K562 (cell line): ENCODE measurements at regions not wholly inside any gene's neighbourhood (a gene's known extent, or its start where the extent isn't known, plus 50 kb on each side); places are given as distances from the start of the nearest gene placed in this dataset.

Source experiments
- ATAC-seq: fragments of 200-7000 bp; cut with Tn5 transposase; 3 replicates; pipeline ENCODE4 v1.9.1; 2020; ENCODE audit warnings: moderate library complexity
- BruUV-seq: library from RNA; stranded (reverse); fragments of 400-500 nt; replicated peaks from 2 replicates; lab custom pipeline; 2021; lab: Mats Ljungman, UMichigan
- CTCF ChIA-PET: fragments of 300-600 bp; formaldehyde crosslinking; extraction: SDS; loops from one replicate; lab custom pipeline; 2021; ENCODE audit warnings: low intra/inter-chr PET ratio; lab: Yijun Ruan, JAX
- POLR2A ChIA-PET: fragments of 300-600, 350-650 bp; sonication (Branson Sonifier 250); formaldehyde crosslinking; extraction: SDS; loops from one replicate; lab custom pipeline; 2021; ENCODE audit warnings: antibody characterized with exemption, inconsistent platforms; lab: Yijun Ruan, JAX
- DNase-seq, 4 experiments: peaks; one replicate each; pipeline versions ENCODE4 v3.0.0 to v3.0.0-alpha.2; 2011 to 2018; ENCODE audit warnings: low spot score in 3 of 4, mixed read lengths in 3 of 4; ENCODE audit errors: extremely low read depth in 1 of 4
- FAIRE-seq: peaks from 2 replicates; lab custom pipeline; 2011; peaks lifted over from hg19 to GRCh38; lab: Jason Lieb, UNC
- H2AFZ ChIP-seq: 2 replicates; pipeline ENCODE4 v1.6.0; 2011; ENCODE audit warnings: low read depth, low read length, control low read depth, inconsistent platforms
- H3K27ac ChIP-seq: fragments of 200-600 bp; 3 replicates; pipeline ENCODE4 v1.8.0; 2011; ENCODE audit warnings: low read depth, mild to moderate bottlenecking, control low read depth, inconsistent platforms, low read length, moderate library complexity, mixed read lengths; ENCODE audit errors: extremely low read depth
- H3K27me3 ChIP-seq, 2 experiments: fragments of 300-600 bp in 1 of 2; 2 replicates in 1 of 2; 3 replicates in 1 of 2; pipeline versions ENCODE4 v1.6.0 to v1.8.0; 2011; ENCODE audit warnings: inconsistent platforms in 2 of 2, low read length in 2 of 2, mild to moderate bottlenecking in 1 of 2, mixed read lengths in 1 of 2, moderate library complexity in 1 of 2; ENCODE audit not compliant: control insufficient read depth in 2 of 2, insufficient read depth in 2 of 2
- H3K36me3 ChIP-seq: fragments of 300-600 bp; 3 replicates; pipeline ENCODE4 v1.8.0; 2011; ENCODE audit warnings: mild to moderate bottlenecking, low read length, inconsistent platforms; ENCODE audit not compliant: control insufficient read depth, insufficient read depth
- H3K4me1 ChIP-seq, 2 experiments: fragments of 200-600 bp in 1 of 2; replicated peaks in 1 of 2; 2 replicates in 1 of 2; 3 replicates in 1 of 2; pipeline versions ENCODE4 v1.5.1 to v1.8.0; 2011; ENCODE audit warnings: inconsistent platforms in 2 of 2, low read length in 2 of 2, mild to moderate bottlenecking in 1 of 2, mixed read lengths in 1 of 2, moderate library complexity in 1 of 2; ENCODE audit not compliant: control insufficient read depth in 2 of 2, insufficient read depth in 2 of 2
- H3K4me2 ChIP-seq: 2 replicates; pipeline ENCODE4 v1.6.1; 2011; ENCODE audit warnings: low read length, control low read depth, inconsistent platforms, mixed read lengths; ENCODE audit not compliant: insufficient read depth
- H3K4me3 ChIP-seq: fragments of 200-600 bp; sonication (generic), shearing (Covaris generic); 2 replicates; pipeline ENCODE4 v1.5.1; 2016; ENCODE audit warnings: control low read depth, inconsistent platforms
- H3K79me2 ChIP-seq: fragments of 200-600 bp; 3 replicates; pipeline ENCODE4 v1.8.0; 2011; ENCODE audit warnings: low read length, inconsistent platforms; ENCODE audit not compliant: control insufficient read depth, insufficient read depth
- H3K9ac ChIP-seq, 2 experiments: 2 replicates each; pipeline versions ENCODE4 v1.6.0 to v1.6.1; 2011; ENCODE audit warnings: low read depth in 2 of 2, low read length in 2 of 2, control low read depth in 1 of 2, inconsistent platforms in 1 of 2, mild to moderate bottlenecking in 1 of 2, mixed read lengths in 1 of 2; ENCODE audit not compliant: insufficient read depth in 1 of 2
- H3K9me1 ChIP-seq: one replicate; pipeline ENCODE4 v1.6.0; 2011; ENCODE audit warnings: inconsistent platforms, mild to moderate bottlenecking, low read length, moderate library complexity; ENCODE audit not compliant: control insufficient read depth, insufficient read depth
- H3K9me3 ChIP-seq: replicated peaks from 2 replicates; pipeline ENCODE4 v1.5.1; 2011; ENCODE audit warnings: low read depth, low read length, inconsistent platforms; ENCODE audit not compliant: control insufficient read depth, insufficient read depth
- H4K20me1 ChIP-seq: replicated peaks from 2 replicates; pipeline ENCODE4 v1.6.1; 2011; ENCODE audit warnings: low read length, inconsistent platforms, mixed read lengths; ENCODE audit not compliant: control insufficient read depth, insufficient read depth
- MED1 ChIP-seq: sonication (generic); formaldehyde crosslinking; IDR thresholded peaks from 2 replicates; pipeline ENCODE4 v1.8.1; 2023; ENCODE audit warnings: missing genetic modification reagents, borderline replicate concordance
- SMARCE1 ChIP-seq: fragments of 450-650 bp; IDR thresholded peaks from 2 replicates; pipeline ENCODE4 v1.7.1; 2016; ENCODE audit warnings: mild to moderate bottlenecking
- SP2 ChIP-seq: IDR thresholded peaks from 2 replicates; pipeline ENCODE4 v1.6.1; 2011; ENCODE audit warnings: mild to moderate bottlenecking, low read depth, low read length, moderate library complexity; ENCODE audit not compliant: poor library complexity, severe bottlenecking; ENCODE audit errors: extremely low read depth
- TARDBP ChIP-seq: fragments of 450-650 bp; IDR thresholded peaks from 2 replicates; pipeline ENCODE4 v1.6.1; 2016
- ZFP30 ChIP-seq: fragments of 250-450 bp; sonication (Bioruptor Pico); IDR thresholded peaks from 2 replicates; pipeline ENCODE4 v1.8.0; 2022; ENCODE audit warnings: moderate library complexity, mild to moderate bottlenecking, inconsistent platforms, borderline replicate concordance
- WGBS: fragments of 100-300 bp; shearing (Covaris generic); methylation state at CpG from one replicate; pipeline ENCODE4 v1.1.6; 2016; ENCODE audit warnings: low coverage, mixed read lengths; ENCODE audit not compliant: insufficient coverage; ENCODE audit errors: missing lambda C conversion rate; 5-methylcytosine and 5-hydroxymethylcytosine counted together
- in situ Hi-C: fragments of 300-500 bp; cut with MboI; formaldehyde crosslinking; loops from 4 replicates; pipeline ENCODE4 v1.15.0; 2018; ENCODE audit warnings: inconsistent platforms, mixed read lengths
- intact Hi-C: fragments of 100-400 bp; cut with micrococcal nuclease; formaldehyde crosslinking; loops from 2 replicates; pipeline ENCODE4 v1.14.2; 2022
- TF ChIP-seq, protein P1 (sequence below): fragments of 250-450 bp; sonication (Bioruptor Pico); IDR thresholded peaks from 2 replicates; pipeline ENCODE4 v1.5.0; 2020; ENCODE audit warnings: mild to moderate bottlenecking, borderline replicate concordance

DNA sequence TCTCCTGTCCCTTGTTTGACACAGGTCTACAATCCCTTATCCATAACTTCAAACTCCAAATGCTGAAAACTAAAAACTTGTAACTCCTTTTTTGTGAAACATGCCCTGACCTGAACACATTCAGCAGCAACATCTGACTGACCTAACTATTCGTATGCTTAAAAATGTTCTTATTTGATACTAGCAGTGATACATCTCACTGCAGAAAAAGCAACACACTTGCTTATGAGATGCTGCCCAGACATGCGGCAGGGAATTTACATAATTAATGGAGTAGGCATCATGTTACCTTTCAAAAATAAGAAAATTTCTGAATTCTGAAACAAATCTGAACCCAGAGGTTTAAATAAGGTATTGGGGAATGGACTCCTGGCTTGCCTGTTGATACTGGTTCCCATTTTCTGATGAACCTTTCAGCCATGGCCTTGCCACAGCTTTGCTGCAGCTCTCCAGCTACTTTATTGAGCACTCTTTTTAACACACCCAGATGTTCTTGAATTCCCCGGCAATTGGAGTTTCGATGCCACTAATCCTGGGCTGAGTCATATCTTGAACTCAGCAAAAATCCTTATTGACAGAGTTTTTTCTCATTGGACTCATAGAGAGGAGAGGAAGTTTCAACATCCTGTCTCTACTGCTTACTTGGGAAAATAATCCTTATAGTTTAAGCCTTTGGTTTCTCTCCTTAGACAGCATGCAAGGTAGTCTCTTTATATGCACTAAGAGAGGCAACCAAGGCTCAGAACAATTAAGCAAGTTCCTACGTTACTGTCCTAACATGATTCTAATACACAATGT, 296.6 kb upstream of the LMCD1 start:
- intact Hi-C loops, result no loop called here

More for the DNA sequence above, 296.6 kb upstream of the LMCD1 start:
- ATAC-seq, result no peak
- CTCF ChIA-PET, result no interaction called here
- Histone ChIP-seq H3K9me1 (no peaks in the 10 kb centered on the region), H3K36me3 (no peaks in the 10 kb centered on the region), H3K27ac (no peak overlapping the region), H2AFZ (no peak overlapping the region), H3K79me2 (no peaks in the 10 kb centered on the region), H3K27me3 (no peaks in the 10 kb centered on the region), H3K9ac (no peak overlapping the region), H4K20me1 (no peaks in the 10 kb centered on the region), H3K4me2 (no peak overlapping the region), H3K4me1 (no peaks in the 10 kb centered on the region), H3K4me3 (no peak overlapping the region), H3K9me3 (no peaks in the 10 kb centered on the region)
- POLR2A ChIA-PET, result interaction anchor here (0.6 kb wide), 1 partner anchor 29 kb away, joined by 3 read pairs; no protein-coding TSS in a partner anchor
- 0% methylated on average over 5 of the region's 5 CpGs for WGBS
- BruUV-seq, result no TSS peak
- in situ Hi-C loops, result no loop called here
- FAIRE-seq, result no peak
- DNase-seq, result no peak
- TF ChIP-seq, protein P1, sequence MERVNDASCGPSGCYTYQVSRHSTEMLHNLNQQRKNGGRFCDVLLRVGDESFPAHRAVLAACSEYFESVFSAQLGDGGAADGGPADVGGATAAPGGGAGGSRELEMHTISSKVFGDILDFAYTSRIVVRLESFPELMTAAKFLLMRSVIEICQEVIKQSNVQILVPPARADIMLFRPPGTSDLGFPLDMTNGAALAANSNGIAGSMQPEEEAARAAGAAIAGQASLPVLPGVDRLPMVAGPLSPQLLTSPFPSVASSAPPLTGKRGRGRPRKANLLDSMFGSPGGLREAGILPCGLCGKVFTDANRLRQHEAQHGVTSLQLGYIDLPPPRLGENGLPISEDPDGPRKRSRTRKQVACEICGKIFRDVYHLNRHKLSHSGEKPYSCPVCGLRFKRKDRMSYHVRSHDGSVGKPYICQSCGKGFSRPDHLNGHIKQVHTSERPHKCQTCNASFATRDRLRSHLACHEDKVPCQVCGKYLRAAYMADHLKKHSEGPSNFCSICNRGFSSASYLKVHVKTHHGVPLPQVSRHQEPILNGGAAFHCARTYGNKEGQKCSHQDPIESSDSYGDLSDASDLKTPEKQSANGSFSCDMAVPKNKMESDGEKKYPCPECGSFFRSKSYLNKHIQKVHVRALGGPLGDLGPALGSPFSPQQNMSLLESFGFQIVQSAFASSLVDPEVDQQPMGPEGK, result no peak
- TF ChIP-seq TARDBP, result no peak
- TF ChIP-seq ZFP30 (CRISPR knock-in tag), result no peak
- no peak for TF ChIP-seq MED1
- no peak for TF ChIP-seq SMARCE1
- no peak for TF ChIP-seq SP2
